ENCODE measurements at regions not wholly inside any gene's neighbourhood (a gene's known extent, or its start where the extent isn't known, plus 50 kb on each side); places are given as distances from the start of the nearest gene placed in this dataset.

DNA sequence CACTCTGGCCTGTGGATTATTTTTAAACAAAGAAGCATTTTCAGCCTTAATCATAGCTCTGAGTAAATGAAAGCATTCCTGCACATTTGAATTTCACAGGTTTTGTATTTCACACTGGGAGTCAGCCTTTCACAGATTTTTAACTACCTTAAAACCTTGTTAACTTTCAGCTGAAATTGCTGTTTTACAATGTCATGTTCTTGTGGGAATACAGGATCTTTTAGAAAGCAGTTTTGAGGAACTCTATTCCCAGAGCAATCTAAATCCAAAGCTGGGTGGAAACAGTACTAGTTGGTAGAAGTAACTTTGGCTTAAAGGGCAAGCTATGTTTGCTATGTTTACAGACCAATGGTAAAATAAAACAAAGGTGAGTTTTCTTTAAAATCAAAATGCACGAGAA lies 600.6 kb downstream of the KCNJ2 start:
- TF ChIP-seq, protein P1, sequence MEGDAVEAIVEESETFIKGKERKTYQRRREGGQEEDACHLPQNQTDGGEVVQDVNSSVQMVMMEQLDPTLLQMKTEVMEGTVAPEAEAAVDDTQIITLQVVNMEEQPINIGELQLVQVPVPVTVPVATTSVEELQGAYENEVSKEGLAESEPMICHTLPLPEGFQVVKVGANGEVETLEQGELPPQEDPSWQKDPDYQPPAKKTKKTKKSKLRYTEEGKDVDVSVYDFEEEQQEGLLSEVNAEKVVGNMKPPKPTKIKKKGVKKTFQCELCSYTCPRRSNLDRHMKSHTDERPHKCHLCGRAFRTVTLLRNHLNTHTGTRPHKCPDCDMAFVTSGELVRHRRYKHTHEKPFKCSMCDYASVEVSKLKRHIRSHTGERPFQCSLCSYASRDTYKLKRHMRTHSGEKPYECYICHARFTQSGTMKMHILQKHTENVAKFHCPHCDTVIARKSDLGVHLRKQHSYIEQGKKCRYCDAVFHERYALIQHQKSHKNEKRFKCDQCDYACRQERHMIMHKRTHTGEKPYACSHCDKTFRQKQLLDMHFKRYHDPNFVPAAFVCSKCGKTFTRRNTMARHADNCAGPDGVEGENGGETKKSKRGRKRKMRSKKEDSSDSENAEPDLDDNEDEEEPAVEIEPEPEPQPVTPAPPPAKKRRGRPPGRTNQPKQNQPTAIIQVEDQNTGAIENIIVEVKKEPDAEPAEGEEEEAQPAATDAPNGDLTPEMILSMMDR (IDR thresholded peaks at IDR 0.05): no peak
- TF ChIP-seq EZH2 (IDR thresholded peaks at IDR 0.05; ENCODE audit: borderline replicate concordance, insufficient read depth, low read depth, low read length, poor library complexity, severe bottlenecking): no peak

Data from B cell (primary cell).